Smooth muscle cell (in vitro differentiated cells): ENCODE measurements at regions not wholly inside any gene's neighbourhood (a gene's known extent, or its start where the extent isn't known, plus 50 kb on each side); places are given as distances from the start of the nearest gene placed in this dataset.
"Not testable (repeated sequence)": the region's sequence is repeated elsewhere in the genome, so short reads cannot be mapped to it uniquely, and the experiment has no call there.

Experiments
- DNase-seq: peaks from one replicate; lab custom pipeline; 2025; ENCODE audit not compliant: unreplicated experiment; lab: John Stamatoyannopoulos, UW
- H2AFZ ChIP-seq: fragments of 200-600 bp; sonication (generic); 2 replicates; pipeline ENCODE4 v1.6.0; 2016; ENCODE audit warnings: antibody characterized with exemption, low read depth, mild to moderate bottlenecking
- H3F3A ChIP-seq: fragments of 200-600 bp; sonication (generic); 2 replicates; pipeline ENCODE4 v1.6.0; 2017; ENCODE audit warnings: antibody characterized with exemption, low read depth
- H3K27ac ChIP-seq: fragments of 200-600 bp; sonication (generic); 2 replicates; pipeline ENCODE4 v1.5.1; 2016; ENCODE audit warnings: low read depth, mild to moderate bottlenecking
- H3K27me3 ChIP-seq: fragments of 200-600 bp; sonication (generic); 2 replicates; pipeline ENCODE4 v1.6.1; 2016; ENCODE audit warnings: low read depth, mild to moderate bottlenecking
- H3K36me3 ChIP-seq: fragments of 200-600 bp; sonication (generic); 2 replicates; pipeline ENCODE4 v1.5.1; 2016; ENCODE audit warnings: low read depth
- H3K4me1 ChIP-seq: fragments of 200-600 bp; sonication (generic); 2 replicates; pipeline ENCODE4 v1.5.1; 2016; ENCODE audit warnings: low read depth
- H3K4me2 ChIP-seq: fragments of 200-600 bp; sonication (generic); 2 replicates; pipeline ENCODE4 v1.6.0; 2016; ENCODE audit warnings: mild to moderate bottlenecking
- H3K4me3 ChIP-seq: fragments of 200-600 bp; sonication (generic); 2 replicates; pipeline ENCODE4 v1.5.1; 2016; ENCODE audit warnings: mild to moderate bottlenecking
- H3K79me2 ChIP-seq: fragments of 200-600 bp; sonication (generic); 2 replicates; pipeline ENCODE4 v1.6.0; 2016; ENCODE audit warnings: low read depth, mild to moderate bottlenecking
- H3K9ac ChIP-seq: fragments of 200-600 bp; sonication (generic); 2 replicates; pipeline ENCODE4 v1.6.0; 2016; ENCODE audit warnings: low read depth
- H3K9me3 ChIP-seq: fragments of 200-600 bp; sonication (generic); replicated peaks from 2 replicates; pipeline ENCODE4 v1.5.1; 2016; ENCODE audit warnings: low read depth
- H4K20me1 ChIP-seq: fragments of 200-600 bp; sonication (generic); 2 replicates; pipeline ENCODE4 v1.6.0; 2016; ENCODE audit warnings: low read depth
- WGBS: methylation state at CpG from one replicate; pipeline ENCODE4 v1.1.7; 2016; ENCODE audit warnings: low lambda C conversion rate; 5-methylcytosine and 5-hydroxymethylcytosine counted together
- TF ChIP-seq, protein P1 (sequence below): fragments of 200-600 bp; sonication (generic); IDR thresholded peaks from 2 replicates; pipeline ENCODE4 v1.5.1; 2017; ENCODE audit warnings: borderline replicate concordance, mild to moderate bottlenecking, antibody characterized with exemption; ENCODE audit not compliant: insufficient read depth, poor library complexity, severe bottlenecking

DNA sequence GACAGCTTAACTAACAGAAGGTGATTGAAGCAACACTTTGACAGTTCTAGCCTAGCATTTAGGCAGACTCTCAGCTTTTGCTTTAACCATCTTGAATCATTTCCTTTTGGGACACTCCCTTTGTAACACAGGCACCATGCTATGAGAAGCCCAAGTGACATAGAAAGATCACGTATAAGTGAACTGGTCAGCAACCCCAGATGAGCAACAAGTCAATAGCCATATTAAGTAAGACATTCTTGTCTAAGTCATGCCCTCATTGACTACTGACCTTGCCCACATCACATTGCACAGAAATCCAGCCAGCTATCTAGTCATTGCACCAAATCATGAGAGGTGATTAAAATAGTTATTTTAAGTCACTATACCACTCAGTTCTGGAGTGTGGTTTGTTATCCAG, 476.8 kb downstream of the TRHDE start:
- no peaks in the 10 kb centered on the region for H4K20me1 ChIP-seq
- no peaks in the 10 kb centered on the region for H3K79me2 ChIP-seq
- 90% methylated on average over 1 of the region's 1 CpG for WGBS
- no peak for DNase-seq
- H2AFZ ChIP-seq, result no peak overlapping the region
- no peaks in the 10 kb centered on the region for H3K36me3 ChIP-seq
- no peaks in the 10 kb centered on the region for H3K9me3 ChIP-seq
- H3K27me3 ChIP-seq, result no peaks in the 10 kb centered on the region
- TF ChIP-seq, protein P1, sequence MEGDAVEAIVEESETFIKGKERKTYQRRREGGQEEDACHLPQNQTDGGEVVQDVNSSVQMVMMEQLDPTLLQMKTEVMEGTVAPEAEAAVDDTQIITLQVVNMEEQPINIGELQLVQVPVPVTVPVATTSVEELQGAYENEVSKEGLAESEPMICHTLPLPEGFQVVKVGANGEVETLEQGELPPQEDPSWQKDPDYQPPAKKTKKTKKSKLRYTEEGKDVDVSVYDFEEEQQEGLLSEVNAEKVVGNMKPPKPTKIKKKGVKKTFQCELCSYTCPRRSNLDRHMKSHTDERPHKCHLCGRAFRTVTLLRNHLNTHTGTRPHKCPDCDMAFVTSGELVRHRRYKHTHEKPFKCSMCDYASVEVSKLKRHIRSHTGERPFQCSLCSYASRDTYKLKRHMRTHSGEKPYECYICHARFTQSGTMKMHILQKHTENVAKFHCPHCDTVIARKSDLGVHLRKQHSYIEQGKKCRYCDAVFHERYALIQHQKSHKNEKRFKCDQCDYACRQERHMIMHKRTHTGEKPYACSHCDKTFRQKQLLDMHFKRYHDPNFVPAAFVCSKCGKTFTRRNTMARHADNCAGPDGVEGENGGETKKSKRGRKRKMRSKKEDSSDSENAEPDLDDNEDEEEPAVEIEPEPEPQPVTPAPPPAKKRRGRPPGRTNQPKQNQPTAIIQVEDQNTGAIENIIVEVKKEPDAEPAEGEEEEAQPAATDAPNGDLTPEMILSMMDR, result no peak
- no peak overlapping the region for H3K27ac ChIP-seq
- no peaks in the 10 kb centered on the region for H3K4me1 ChIP-seq
- no peak overlapping the region for H3K9ac ChIP-seq
- no peaks in the 10 kb centered on the region for H3F3A ChIP-seq
- no peak overlapping the region for H3K4me2 ChIP-seq
- no peak overlapping the region for H3K4me3 ChIP-seq

DNA sequence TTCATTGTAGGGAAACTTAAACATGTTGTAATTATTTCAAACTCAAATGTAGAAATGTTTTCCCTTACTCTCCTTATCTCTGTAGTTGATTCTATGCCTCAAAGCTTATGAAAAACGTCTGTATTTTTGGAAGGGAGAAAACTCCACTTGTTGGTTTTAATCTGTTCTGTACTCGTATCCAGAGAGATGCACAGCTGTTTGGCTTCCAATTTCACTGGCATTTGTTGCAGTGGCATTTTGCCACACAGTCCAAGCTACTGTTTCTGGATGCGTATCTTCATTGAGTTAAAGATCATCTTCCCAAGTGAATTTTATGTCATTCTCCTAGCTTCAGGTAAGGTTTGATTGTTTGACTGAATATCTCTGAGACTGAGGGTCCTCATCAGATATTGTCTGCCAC, 481.4 kb downstream of the TRHDE start:
- no peaks in the 10 kb centered on the region for H3K4me1 ChIP-seq
- no peak for DNase-seq
- no peak overlapping the region for H2AFZ ChIP-seq
- TF ChIP-seq, protein P1, result no peak
- H3F3A ChIP-seq, result no peaks in the 10 kb centered on the region
- WGBS, result 77% methylated on average over 3 of the region's 3 CpGs
- no peaks in the 10 kb centered on the region for H3K79me2 ChIP-seq
- no peaks in the 10 kb centered on the region for H3K27me3 ChIP-seq
- H3K9ac ChIP-seq, result no peak overlapping the region
- no peak overlapping the region for H3K4me3 ChIP-seq
- no peaks in the 10 kb centered on the region for H3K9me3 ChIP-seq
- no peak overlapping the region for H3K4me2 ChIP-seq
- no peaks in the 10 kb centered on the region for H4K20me1 ChIP-seq
- H3K36me3 ChIP-seq, result no peaks in the 10 kb centered on the region
- H3K27ac ChIP-seq, result no peak overlapping the region

- not testable (repeated sequence) for H3K27me3 ChIP-seq, H3K9ac ChIP-seq, H3K9me3 ChIP-seq, H3K4me3 ChIP-seq, H3K27ac ChIP-seq, H3K4me2 ChIP-seq, H3F3A ChIP-seq, H2AFZ ChIP-seq, H3K4me1 ChIP-seq, DNase-seq, H4K20me1 ChIP-seq, H3K79me2 ChIP-seq, H3K36me3 ChIP-seq
- WGBS, result 96% methylated on average over 18 of the region's 18 CpGs
Measured at GRCh38 chr12:72754026-72754425, 481.9 kb downstream of the TRHDE start.

DNA sequence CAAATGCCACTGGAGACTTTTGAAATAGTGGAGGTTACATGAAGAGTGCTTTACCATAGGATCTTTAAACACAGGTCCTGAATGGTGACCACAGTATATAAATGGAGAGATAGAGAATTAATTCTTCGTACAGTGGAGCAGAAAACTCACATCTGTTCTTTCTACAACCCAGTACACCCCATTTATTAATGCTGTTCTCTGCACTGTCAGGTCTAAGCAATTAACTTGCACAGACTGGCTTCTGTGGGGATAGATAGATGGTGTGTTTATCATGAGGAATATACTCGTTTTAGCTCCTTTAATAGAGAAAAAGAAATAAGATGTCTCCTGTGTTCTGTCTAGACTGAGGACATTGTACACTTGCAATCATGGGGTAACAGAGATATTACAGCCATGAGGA, 494.3 kb downstream of the TRHDE start:
- no peaks in the 10 kb centered on the region for H3F3A ChIP-seq
- WGBS, result 87% methylated on average over 2 of the region's 2 CpGs
- no peaks in the 10 kb centered on the region for H3K4me1 ChIP-seq
- H4K20me1 ChIP-seq, result no peaks in the 10 kb centered on the region
- no peaks in the 10 kb centered on the region for H3K79me2 ChIP-seq
- no peak overlapping the region for H2AFZ ChIP-seq
- H3K9ac ChIP-seq, result no peak overlapping the region
- no peak for DNase-seq
- H3K9me3 ChIP-seq, result no peaks in the 10 kb centered on the region
- no peak overlapping the region for H3K27ac ChIP-seq
- H3K4me2 ChIP-seq, result no peak overlapping the region
- H3K4me3 ChIP-seq, result no peak overlapping the region
- TF ChIP-seq, protein P1, result no peak
- no peaks in the 10 kb centered on the region for H3K36me3 ChIP-seq
- no peaks in the 10 kb centered on the region for H3K27me3 ChIP-seq
